ENCODE measurements at regions not wholly inside any gene's neighbourhood (a gene's known extent, or its start where the extent isn't known, plus 50 kb on each side); places are given as distances from the start of the nearest gene placed in this dataset.

- FAIRE-seq, result no peak
- DNase-seq (ENCODE audit: insufficient read length, low spot score), result no peak
- TF ChIP-seq POLR2AphosphoS5 (IDR thresholded peaks at IDR 0.05; ENCODE audit: low read depth, low read length) (no peak), TAF1 (IDR thresholded peaks at IDR 0.05; ENCODE audit: low read depth, low read length) (no peak), POU2F2 (IDR thresholded peaks at IDR 0.05; ENCODE audit: low read depth, low read length) (no peak), PAX5 (IDR thresholded peaks at IDR 0.05; ENCODE audit: insufficient read depth, low read length, severe bottlenecking) (no peak), SPI1 (IDR thresholded peaks at IDR 0.05; ENCODE audit: low read depth, low read length) (no peak), POLR2A (IDR thresholded peaks at IDR 0.05; ENCODE audit: low read depth, low read length) (no peak)
Measured at GRCh38 chr1:230534224-230534623, 108.1 kb upstream of the COG2 start.

- no peak for FAIRE-seq
- no peak for TF ChIP-seq POLR2A (IDR thresholded peaks at IDR 0.05; ENCODE audit: low read depth, low read length)
- no peak for TF ChIP-seq POU2F2 (IDR thresholded peaks at IDR 0.05; ENCODE audit: low read depth, low read length)
- TF ChIP-seq SPI1 (IDR thresholded peaks at IDR 0.05; ENCODE audit: low read depth, low read length), result no peak
- no peak for TF ChIP-seq POLR2AphosphoS5 (IDR thresholded peaks at IDR 0.05; ENCODE audit: low read depth, low read length)
- no peak for TF ChIP-seq TAF1 (IDR thresholded peaks at IDR 0.05; ENCODE audit: low read depth, low read length)
- no peak for TF ChIP-seq PAX5 (IDR thresholded peaks at IDR 0.05; ENCODE audit: insufficient read depth, low read length, severe bottlenecking)
- no peak for DNase-seq (ENCODE audit: insufficient read length, low spot score)
Measured at GRCh38 chr1:230531103-230531502, 105.0 kb upstream of the PGBD5 start.

- TF ChIP-seq POLR2A (IDR thresholded peaks at IDR 0.05; ENCODE audit: low read depth, low read length), result no peak
- no peak for TF ChIP-seq TAF1 (IDR thresholded peaks at IDR 0.05; ENCODE audit: low read depth, low read length)
- TF ChIP-seq PAX5 (IDR thresholded peaks at IDR 0.05; ENCODE audit: insufficient read depth, low read length, severe bottlenecking), result no peak
- no peak for TF ChIP-seq POU2F2 (IDR thresholded peaks at IDR 0.05; ENCODE audit: low read depth, low read length)
- TF ChIP-seq SPI1 (IDR thresholded peaks at IDR 0.05; ENCODE audit: low read depth, low read length), result no peak
- no peak for TF ChIP-seq POLR2AphosphoS5 (IDR thresholded peaks at IDR 0.05; ENCODE audit: low read depth, low read length)
- FAIRE-seq (no peak), DNase-seq (ENCODE audit: insufficient read length, low spot score) (no peak)
Measured at GRCh38 chr1:230519246-230519645, 93.1 kb upstream of the PGBD5 start.

GRCh38 chr1:230518511-230518910 is 92.4 kb upstream of the PGBD5 start:
- DNase-seq (ENCODE audit: insufficient read length, low spot score), result no peak
- FAIRE-seq, result no peak
- TF ChIP-seq TAF1 (IDR thresholded peaks at IDR 0.05; ENCODE audit: low read depth, low read length) (no peak), POU2F2 (IDR thresholded peaks at IDR 0.05; ENCODE audit: low read depth, low read length) (no peak), PAX5 (IDR thresholded peaks at IDR 0.05; ENCODE audit: insufficient read depth, low read length, severe bottlenecking) (no peak), POLR2AphosphoS5 (IDR thresholded peaks at IDR 0.05; ENCODE audit: low read depth, low read length) (no peak), POLR2A (IDR thresholded peaks at IDR 0.05; ENCODE audit: low read depth, low read length) (no peak), SPI1 (IDR thresholded peaks at IDR 0.05; ENCODE audit: low read depth, low read length) (no peak)

GRCh38 chr1:230517786-230518185 is 91.7 kb upstream of the PGBD5 start:
- TF ChIP-seq POLR2A (IDR thresholded peaks at IDR 0.05; ENCODE audit: low read depth, low read length) (no peak), PAX5 (IDR thresholded peaks at IDR 0.05; ENCODE audit: insufficient read depth, low read length, severe bottlenecking) (no peak), POLR2AphosphoS5 (IDR thresholded peaks at IDR 0.05; ENCODE audit: low read depth, low read length) (no peak), SPI1 (IDR thresholded peaks at IDR 0.05; ENCODE audit: low read depth, low read length) (no peak), TAF1 (IDR thresholded peaks at IDR 0.05; ENCODE audit: low read depth, low read length) (no peak), POU2F2 (IDR thresholded peaks at IDR 0.05; ENCODE audit: low read depth, low read length) (no peak)
- FAIRE-seq, result no peak
- no peak for DNase-seq (ENCODE audit: insufficient read length, low spot score)

- no peak for TF ChIP-seq SPI1 (IDR thresholded peaks at IDR 0.05; ENCODE audit: low read depth, low read length)
- no peak for TF ChIP-seq POLR2A (IDR thresholded peaks at IDR 0.05; ENCODE audit: low read depth, low read length)
- TF ChIP-seq PAX5 (IDR thresholded peaks at IDR 0.05; ENCODE audit: insufficient read depth, low read length, severe bottlenecking), result no peak
- no peak for TF ChIP-seq POLR2AphosphoS5 (IDR thresholded peaks at IDR 0.05; ENCODE audit: low read depth, low read length)
- no peak for TF ChIP-seq TAF1 (IDR thresholded peaks at IDR 0.05; ENCODE audit: low read depth, low read length)
- no peak for TF ChIP-seq POU2F2 (IDR thresholded peaks at IDR 0.05; ENCODE audit: low read depth, low read length)
- DNase-seq (ENCODE audit: insufficient read length, low spot score) (no peak), FAIRE-seq (no peak)
Measured at GRCh38 chr1:230517326-230517725, 91.2 kb upstream of the PGBD5 start.

- TF ChIP-seq POU2F2 (IDR thresholded peaks at IDR 0.05; ENCODE audit: low read depth, low read length) (no peak), SPI1 (IDR thresholded peaks at IDR 0.05; ENCODE audit: low read depth, low read length) (no peak), POLR2AphosphoS5 (IDR thresholded peaks at IDR 0.05; ENCODE audit: low read depth, low read length) (no peak), TAF1 (IDR thresholded peaks at IDR 0.05; ENCODE audit: low read depth, low read length) (no peak), PAX5 (IDR thresholded peaks at IDR 0.05; ENCODE audit: insufficient read depth, low read length, severe bottlenecking) (no peak), POLR2A (IDR thresholded peaks at IDR 0.05; ENCODE audit: low read depth, low read length) (no peak)
- no peak for DNase-seq (ENCODE audit: insufficient read length, low spot score)
- FAIRE-seq, result no peak
Measured at GRCh38 chr1:230516889-230517288, 90.8 kb upstream of the PGBD5 start.

GRCh38 chr1:230515451-230516145 is 89.5 kb upstream of the PGBD5 start:
- TF ChIP-seq POLR2A (IDR thresholded peaks at IDR 0.05; ENCODE audit: low read depth, low read length) (no peak), TAF1 (IDR thresholded peaks at IDR 0.05; ENCODE audit: low read depth, low read length) (no peak), POU2F2 (IDR thresholded peaks at IDR 0.05; ENCODE audit: low read depth, low read length) (no peak), POLR2AphosphoS5 (IDR thresholded peaks at IDR 0.05; ENCODE audit: low read depth, low read length) (no peak), SPI1 (IDR thresholded peaks at IDR 0.05; ENCODE audit: low read depth, low read length) (no peak), PAX5 (IDR thresholded peaks at IDR 0.05; ENCODE audit: insufficient read depth, low read length, severe bottlenecking) (no peak)
- DNase-seq (ENCODE audit: insufficient read length, low spot score), result no peak
- no peak for FAIRE-seq

GRCh38 chr1:230510496-230510895 is 84.4 kb upstream of the PGBD5 start:
- no peak for FAIRE-seq
- DNase-seq (ENCODE audit: insufficient read length, low spot score), result no peak
- TF ChIP-seq SPI1 (IDR thresholded peaks at IDR 0.05; ENCODE audit: low read depth, low read length) (no peak), POU2F2 (IDR thresholded peaks at IDR 0.05; ENCODE audit: low read depth, low read length) (no peak), POLR2A (IDR thresholded peaks at IDR 0.05; ENCODE audit: low read depth, low read length) (no peak), TAF1 (IDR thresholded peaks at IDR 0.05; ENCODE audit: low read depth, low read length) (no peak), PAX5 (IDR thresholded peaks at IDR 0.05; ENCODE audit: insufficient read depth, low read length, severe bottlenecking) (no peak), POLR2AphosphoS5 (IDR thresholded peaks at IDR 0.05; ENCODE audit: low read depth, low read length) (no peak)
